HepG2 (cell line): ENCODE measurements at regions not wholly inside any gene's neighbourhood (a gene's known extent, or its start where the extent isn't known, plus 50 kb on each side); places are given as distances from the start of the nearest gene placed in this dataset.

Experiments used
- ATAC-seq: fragments of 200-7000 bp; cut with Tn5 transposase; 3 replicates; pipeline ENCODE4 v1.9.1; 2020; ENCODE audit warnings: mild to moderate bottlenecking, moderate library complexity
- BruUV-seq: library from RNA; stranded (reverse); fragments of 400-500 nt; replicated peaks from 2 replicates; lab custom pipeline; 2021; lab: Mats Ljungman, UMichigan
- CTCF ChIA-PET: fragments of 300-600 bp; formaldehyde crosslinking; extraction: SDS; loops from one replicate; lab custom pipeline; 2021; ENCODE audit warnings: low total read pairs, inconsistent platforms, low intra/inter-chr PET ratio; lab: Yijun Ruan, JAX
- POLR2A ChIA-PET: fragments of 350-600 bp; sonication (Branson Sonifier 250); formaldehyde crosslinking; loops from one replicate; lab custom pipeline; 2020; ENCODE audit warnings: antibody characterized with exemption, inconsistent platforms; lab: Yijun Ruan, JAX
- DNase-seq: peaks from one replicate; pipeline ENCODE4 v3.0.0-alpha.2; 2015; ENCODE audit warnings: low spot score
- FAIRE-seq: peaks from 3 replicates; lab custom pipeline; 2011; peaks lifted over from hg19 to GRCh38; lab: Jason Lieb, UNC
- H2AFZ ChIP-seq: one replicate; pipeline ENCODE4 v1.6.1; 2011; ENCODE audit warnings: low read length, inconsistent platforms
- H3K27ac ChIP-seq: fragments of 300-600 bp; 3 replicates; pipeline ENCODE4 v1.8.0; 2011; ENCODE audit warnings: mixed run types, mild to moderate bottlenecking, mixed read lengths, low read length, inconsistent platforms; ENCODE audit not compliant: insufficient read depth; ENCODE audit errors: extremely low read length
- H3K27me3 ChIP-seq, 2 experiments: fragments of 200-600 bp in 1 of 2; 2 replicates in 1 of 2; 3 replicates in 1 of 2; pipeline versions ENCODE4 v1.6.0 to v1.8.0; 2011; ENCODE audit warnings: low read length in 2 of 2, mild to moderate bottlenecking in 2 of 2, moderate library complexity in 2 of 2, inconsistent platforms in 1 of 2; ENCODE audit not compliant: insufficient read depth in 2 of 2, control insufficient read depth in 1 of 2
- H3K36me3 ChIP-seq, 2 experiments: fragments of 200-600 bp in 1 of 2; replicated peaks in 1 of 2; 2 replicates in 1 of 2; 3 replicates in 1 of 2; pipeline versions ENCODE4 v1.5.1 to v1.8.0; 2011; ENCODE audit warnings: low read length in 2 of 2, inconsistent platforms in 1 of 2; ENCODE audit not compliant: insufficient read depth in 2 of 2, control insufficient read depth in 1 of 2
- H3K4me1 ChIP-seq: 2 replicates; pipeline ENCODE4 v1.5.1; 2012; ENCODE audit warnings: low read length, inconsistent platforms; ENCODE audit not compliant: insufficient read depth
- H3K4me2 ChIP-seq: 2 replicates; pipeline ENCODE4 v1.6.0; 2011; ENCODE audit warnings: low read depth, low read length, inconsistent platforms
- H3K4me3 ChIP-seq, 3 experiments: fragments of 200-600 bp in 1 of 3; sonication (generic), shearing (Covaris generic) in 1 of 3; replicated peaks in 1 of 3; 2 replicates each; pipeline ENCODE4 v1.5.1; 2011 to 2016; ENCODE audit warnings: low read length in 3 of 3, inconsistent platforms in 2 of 3, low read depth in 2 of 3, mild to moderate bottlenecking in 2 of 3, control low read depth in 1 of 3, mixed read lengths in 1 of 3; ENCODE audit not compliant: insufficient read depth in 1 of 3
- H3K79me2 ChIP-seq: one replicate; pipeline ENCODE4 v1.6.1; 2011; ENCODE audit warnings: low read length, inconsistent platforms; ENCODE audit not compliant: insufficient read depth
- H3K9ac ChIP-seq: 2 replicates; pipeline ENCODE4 v1.6.0; 2011; ENCODE audit warnings: mild to moderate bottlenecking, low read depth, low read length, inconsistent platforms; ENCODE audit not compliant: insufficient read depth
- H3K9me3 ChIP-seq: 2 replicates; pipeline ENCODE4 v1.5.1; 2012; ENCODE audit warnings: mild to moderate bottlenecking, low read length
- H4K20me1 ChIP-seq: 2 replicates; pipeline ENCODE4 v1.6.0; 2011; ENCODE audit warnings: inconsistent platforms, mild to moderate bottlenecking, low read length, moderate library complexity; ENCODE audit not compliant: insufficient read depth
- ARHGAP35 ChIP-seq: sonication (generic); formaldehyde crosslinking; IDR thresholded peaks from 2 replicates; pipeline ENCODE4 v1.9.0; 2022; ENCODE audit warnings: mild to moderate bottlenecking, inconsistent platforms, moderate library complexity, missing genetic modification reagents, borderline replicate concordance
- FOXC1 ChIP-seq: sonication (generic); formaldehyde crosslinking; IDR thresholded peaks from 2 replicates; pipeline ENCODE4 v1.8.0; 2022; ENCODE audit warnings: mild to moderate bottlenecking, missing genetic modification reagents, borderline replicate concordance
- HHEX ChIP-seq: IDR thresholded peaks from 2 replicates; pipeline ENCODE4 v1.6.1; 2016; ENCODE audit warnings: control low read depth
- NFAT5 ChIP-seq: sonication (generic); formaldehyde crosslinking; IDR thresholded peaks from 2 replicates; pipeline ENCODE4 v1.4.0; 2020; ENCODE audit warnings: missing genetic modification reagents
- PBX3 ChIP-seq: sonication (generic); formaldehyde crosslinking; IDR thresholded peaks from 2 replicates; pipeline ENCODE4 v1.8.1; 2023; ENCODE audit warnings: missing genetic modification reagents, inconsistent platforms, borderline replicate concordance
- TARDBP ChIP-seq: sonication (generic); formaldehyde crosslinking; IDR thresholded peaks from 2 replicates; pipeline ENCODE4 v1.8.0; 2022; ENCODE audit warnings: mild to moderate bottlenecking, missing genetic modification reagents
- TCF12 ChIP-seq, 2 experiments: fragments of 450-650 bp in 1 of 2; sonication (generic) in 1 of 2; formaldehyde crosslinking in 1 of 2; IDR thresholded peaks; 2 replicates each; pipeline versions ENCODE4 v1.6.1 to v1.8.0; 2017 to 2022; ENCODE audit warnings: antibody characterized with exemption in 1 of 2, mild to moderate bottlenecking in 1 of 2, missing genetic modification reagents in 1 of 2, moderate library complexity in 1 of 2
- ZBTB26 ChIP-seq: IDR thresholded peaks from 2 replicates; pipeline ENCODE4 v1.6.1; 2016; ENCODE audit warnings: missing compliant biosample characterization, missing genetic modification reagents, borderline replicate concordance
- ZBTB38 ChIP-seq: sonication (generic); formaldehyde crosslinking; IDR thresholded peaks from 2 replicates; pipeline ENCODE4 v1.5.1; 2020; ENCODE audit warnings: mild to moderate bottlenecking, missing genetic modification reagents
- ZFY ChIP-seq: sonication (generic); formaldehyde crosslinking; IDR thresholded peaks from 2 replicates; pipeline ENCODE4 v1.4.0; 2020; ENCODE audit warnings: missing genetic modification reagents
- ZNF12 ChIP-seq: sonication (generic); formaldehyde crosslinking; IDR thresholded peaks from 2 replicates; pipeline ENCODE4 v1.5.0; 2020; ENCODE audit warnings: missing genetic modification reagents
- ZXDC ChIP-seq: sonication (generic); formaldehyde crosslinking; IDR thresholded peaks from 2 replicates; pipeline ENCODE4 v1.5.0; 2020; ENCODE audit warnings: mild to moderate bottlenecking, missing genetic modification reagents
- WGBS: methylation state at CpG from one replicate; pipeline ENCODE4 v1.1.6; 2017; ENCODE audit warnings: low lambda C conversion rate; 5-methylcytosine and 5-hydroxymethylcytosine counted together
- in situ Hi-C: cut with HindIII; loops from 2 replicates; pipeline ENCODE4 v1.10.0; 2017; ENCODE audit warnings: low pct_unique_long_range_greater_than_20kb; ENCODE audit not compliant: extremely low pct_ligation_motif_present
- intact Hi-C: fragments of 100-400 bp; cut with micrococcal nuclease; formaldehyde crosslinking; loops from one replicate; pipeline ENCODE4 v1.10.0; 2022; ENCODE audit not compliant: unreplicated experiment

GRCh38 chr2:100759901-100760300 is 60.0 kb upstream of the NPAS2 start (continued):
- no peak for TF ChIP-seq ZBTB26 (CRISPR knock-in tag)
- no peak for TF ChIP-seq FOXC1 (CRISPR knock-in tag)

GRCh38 chr2:100761365-100761764 is 58.6 kb upstream of the NPAS2 start:
- in situ Hi-C loops (no loop called here), intact Hi-C loops (no loop called here)
- no peaks in the 10 kb centered on the region for H3K9me3 ChIP-seq
- H3K9ac ChIP-seq = no peak overlapping the region
- peaks cover 35% of the 10 kb centered on the region for H3K4me1 ChIP-seq
- H4K20me1 ChIP-seq = no peaks in the 10 kb centered on the region
- H3K4me3 ChIP-seq = no peak overlapping the region
- H3K4me2 ChIP-seq = no peak overlapping the region
- no peak for ATAC-seq
- no peaks in the 10 kb centered on the region for H3K36me3 ChIP-seq
- no peak for FAIRE-seq
- 30% methylated on average over 1 of the region's 1 CpG for WGBS
- ChIA-PET POLR2A (no interaction called here), CTCF (no interaction called here)
- peaks cover 0 to 6% of the 10 kb centered on the region in 2 experiments; a peak in 2 of 5 replicates for H3K27me3 ChIP-seq
- no peaks in the 10 kb centered on the region for H3K79me2 ChIP-seq
- no peak overlapping the region for H2AFZ ChIP-seq
- TF ChIP-seq TCF12 (IDR thresholded peaks at IDR 0.05) = no peak
- no peak for TF ChIP-seq TCF12 (CRISPR knock-in tag; IDR thresholded peaks at IDR 0.05)
- no peak for TF ChIP-seq HHEX (CRISPR knock-in tag)
- TF ChIP-seq NFAT5 (CRISPR knock-in tag) = no peak
- no peak for TF ChIP-seq ZNF12 (CRISPR knock-in tag)
- TF ChIP-seq TARDBP (CRISPR knock-in tag) = no peak
- TF ChIP-seq ZFY (CRISPR knock-in tag) = no peak
- no peak for TF ChIP-seq PBX3 (CRISPR knock-in tag)
- no peak for TF ChIP-seq ARHGAP35 (CRISPR knock-in tag)
- no peak for TF ChIP-seq ZXDC (CRISPR knock-in tag)
- no peak for TF ChIP-seq ZBTB38 (CRISPR knock-in tag)
- no peak overlapping the region for H3K27ac ChIP-seq
- DNase-seq = no peak
- no TSS peak for BruUV-seq
